Hepatocyte (in vitro differentiated cells): ENCODE measurements at regions not wholly inside any gene's neighbourhood (a gene's known extent, or its start where the extent isn't known, plus 50 kb on each side); places are given as distances from the start of the nearest gene placed in this dataset.

Source experiments
- EZH2phosphoT487 ChIP-seq: fragments of 200-600 bp; sonication (generic); IDR thresholded peaks from one replicate; pipeline ENCODE4 v1.6.1; 2018; ENCODE audit warnings: antibody characterized with exemption, mild to moderate bottlenecking, low read depth, moderate library complexity; ENCODE audit not compliant: unreplicated experiment, severe bottlenecking
- TF ChIP-seq, protein P1 (sequence below): fragments of 200-600 bp; sonication (generic); IDR thresholded peaks from 2 replicates; pipeline ENCODE4 v1.5.1; 2016; ENCODE audit warnings: antibody characterized with exemption, mild to moderate bottlenecking; ENCODE audit not compliant: poor library complexity

DNA sequence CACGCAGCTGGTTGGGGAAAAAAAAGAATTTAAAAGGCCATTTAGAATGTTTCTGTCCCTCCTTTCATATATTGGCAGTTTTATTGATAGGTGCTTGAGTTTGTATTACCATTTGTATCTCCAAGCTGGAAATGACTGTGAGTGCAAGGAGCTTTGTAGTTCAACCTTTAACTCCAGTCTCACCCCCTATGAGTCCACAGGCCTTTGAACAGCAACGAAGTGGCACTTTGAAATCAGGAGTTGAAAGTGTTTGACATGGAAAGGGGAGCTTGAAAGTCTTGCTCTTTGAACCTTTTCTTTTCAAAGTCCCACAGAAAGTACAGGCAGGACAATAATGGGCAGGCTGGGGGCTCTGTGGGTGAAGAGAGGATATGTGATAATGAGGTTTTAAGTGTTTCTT, 480.3 kb downstream of the RERGL start:
- no peak for TF ChIP-seq EZH2phosphoT487
- TF ChIP-seq, protein P1, sequence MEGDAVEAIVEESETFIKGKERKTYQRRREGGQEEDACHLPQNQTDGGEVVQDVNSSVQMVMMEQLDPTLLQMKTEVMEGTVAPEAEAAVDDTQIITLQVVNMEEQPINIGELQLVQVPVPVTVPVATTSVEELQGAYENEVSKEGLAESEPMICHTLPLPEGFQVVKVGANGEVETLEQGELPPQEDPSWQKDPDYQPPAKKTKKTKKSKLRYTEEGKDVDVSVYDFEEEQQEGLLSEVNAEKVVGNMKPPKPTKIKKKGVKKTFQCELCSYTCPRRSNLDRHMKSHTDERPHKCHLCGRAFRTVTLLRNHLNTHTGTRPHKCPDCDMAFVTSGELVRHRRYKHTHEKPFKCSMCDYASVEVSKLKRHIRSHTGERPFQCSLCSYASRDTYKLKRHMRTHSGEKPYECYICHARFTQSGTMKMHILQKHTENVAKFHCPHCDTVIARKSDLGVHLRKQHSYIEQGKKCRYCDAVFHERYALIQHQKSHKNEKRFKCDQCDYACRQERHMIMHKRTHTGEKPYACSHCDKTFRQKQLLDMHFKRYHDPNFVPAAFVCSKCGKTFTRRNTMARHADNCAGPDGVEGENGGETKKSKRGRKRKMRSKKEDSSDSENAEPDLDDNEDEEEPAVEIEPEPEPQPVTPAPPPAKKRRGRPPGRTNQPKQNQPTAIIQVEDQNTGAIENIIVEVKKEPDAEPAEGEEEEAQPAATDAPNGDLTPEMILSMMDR, result no peak
